Sciatic nerve (tissue), 2 donors: ENCODE measurements at regions not wholly inside any gene's neighbourhood (a gene's known extent, or its start where the extent isn't known, plus 50 kb on each side); places are given as distances from the start of the nearest gene placed in this dataset.

Experiments used
- ATAC-seq: fragments of 200-7000 bp; cut with Tn5 transposase; one replicate; pipeline ENCODE4 v1.9.1; 2020; ENCODE audit warnings: mild to moderate bottlenecking, moderate library complexity
- DNase-seq: peaks from one replicate; pipeline ENCODE4 v3.0.0-alpha.2; 2020; ENCODE audit warnings: low spot score
- intact Hi-C: fragments of 100-400 bp; cut with DNase I; formaldehyde crosslinking; loops from one replicate; pipeline ENCODE4 v1.14.2; 2022
- donor health status: DM: no; HTN: no; CAD: no.
- donor health status: DM: no; HTN: no; CAD: no.

GRCh38 chr4:108567831-108568230, 52.5 kb upstream of the RPL34 start:
- DNase-seq (no peak), ATAC-seq (no peak)
- intact Hi-C loops = no loop called here

- DNase-seq (no peak), ATAC-seq (no peak)
- intact Hi-C loops = no loop called here
These were observed 59.3 kb upstream of the RPL34 start for GRCh38 chr4:108561116-108561515.

GRCh38 chr4:108560616-108561015, 59.8 kb upstream of the RPL34 start:
- ATAC-seq (peak; percentile 87), DNase-seq (no peak)
- intact Hi-C loops = no loop called here

GRCh38 chr4:108559911-108560310, 60.5 kb upstream of the RPL34 start:
- ATAC-seq = peak; percentile 24
- intact Hi-C loops = no loop called here
- no peak for DNase-seq

GRCh38 chr4:108559068-108559793, 61.1 kb upstream of the RPL34 start:
- no peak for DNase-seq
- intact Hi-C loops = no loop called here
- ATAC-seq = no peak

- ATAC-seq = no peak
- no peak for DNase-seq
- intact Hi-C loops = no loop called here
These were observed 63.7 kb upstream of the RPL34 start for GRCh38 chr4:108556588-108557200.

GRCh38 chr4:108556166-108556565, 64.2 kb upstream of the RPL34 start:
- intact Hi-C loops = no loop called here

GRCh38 chr4:108555701-108556100, 64.7 kb upstream of the RPL34 start:
- DNase-seq (no peak), ATAC-seq (no peak)
- intact Hi-C loops = no loop called here

More at GRCh38 chr4:108556166-108556565, 64.2 kb upstream of the RPL34 start:
- no peak for DNase-seq
- ATAC-seq = no peak

- DNase-seq (no peak), ATAC-seq (no peak)
- intact Hi-C loops = no loop called here
These were observed 72.7 kb upstream of the RPL34 start for GRCh38 chr4:108547682-108548081.

GRCh38 chr4:108546728-108547127, 73.6 kb upstream of the RPL34 start:
- intact Hi-C loops = no loop called here
- no peak for DNase-seq
- ATAC-seq = no peak

GRCh38 chr4:108544481-108544880, 75.9 kb upstream of the RPL34 start:
- DNase-seq = no peak
- ATAC-seq = no peak
- intact Hi-C loops = no loop called here

GRCh38 chr4:108543359-108543968, 76.9 kb upstream of the RPL34 start:
- intact Hi-C loops = no loop called here
- no peak for ATAC-seq
- no peak for DNase-seq

GRCh38 chr4:108540536-108540935, 79.8 kb upstream of the RPL34 start:
- ATAC-seq (no peak), DNase-seq (no peak)
- intact Hi-C loops = no loop called here

- DNase-seq (no peak), ATAC-seq (no peak)
- intact Hi-C loops = no loop called here
These were observed 83.8 kb upstream of the RPL34 start for GRCh38 chr4:108536577-108536976.

- intact Hi-C loops = no loop called here
These were observed 84.6 kb upstream of the RPL34 start for GRCh38 chr4:108535757-108536156.

GRCh38 chr4:108533876-108534275, 86.5 kb upstream of the RPL34 start:
- ATAC-seq (no peak), DNase-seq (no peak)
- intact Hi-C loops = no loop called here

More at GRCh38 chr4:108535757-108536156, 84.6 kb upstream of the RPL34 start:
- ATAC-seq = no peak
- DNase-seq = no peak

- peak; percentile 86 for ATAC-seq
- intact Hi-C loops = no loop called here
- no peak for DNase-seq
These were observed 87.0 kb upstream of the RPL34 start for GRCh38 chr4:108533245-108533844.

GRCh38 chr4:108532738-108533137, 87.6 kb upstream of the RPL34 start:
- intact Hi-C loops = no loop called here
- DNase-seq = no peak
- ATAC-seq = peak; percentile 13

- ATAC-seq (no peak), DNase-seq (no peak)
- intact Hi-C loops = no loop called here
These were observed 88.2 kb upstream of the RPL34 start for GRCh38 chr4:108532187-108532586.

- ATAC-seq (no peak), DNase-seq (no peak)
- intact Hi-C loops = no loop called here
These were observed 88.9 kb upstream of the RPL34 start for GRCh38 chr4:108531461-108531860.
